DND-41 (cell line): ENCODE measurements at regions not wholly inside any gene's neighbourhood (a gene's known extent, or its start where the extent isn't known, plus 50 kb on each side); places are given as distances from the start of the nearest gene placed in this dataset.

Experiments used
- CTCF ChIP-seq: IDR thresholded peaks from 2 replicates; pipeline ENCODE4 v1.5.1; 2012; ENCODE audit warnings: borderline replicate concordance, low read length, moderate library complexity, mild to moderate bottlenecking; ENCODE audit not compliant: poor library complexity, severe bottlenecking; ENCODE audit errors: extremely low read depth
- EZH2 ChIP-seq: IDR thresholded peaks from 3 replicates; pipeline ENCODE4 v1.6.1; 2012; ENCODE audit warnings: borderline replicate concordance, low read depth, mild to moderate bottlenecking, moderate library complexity, low read length, inconsistent platforms; ENCODE audit not compliant: severe bottlenecking

- TF ChIP-seq EZH2 (no peak), CTCF (no peak)
Observed at GRCh38 chr7:125651823-125652528, 722.4 kb upstream of the POT1 start.
